ENCODE measurements at regions not wholly inside any gene's neighbourhood (a gene's known extent, or its start where the extent isn't known, plus 50 kb on each side); places are given as distances from the start of the nearest gene placed in this dataset.

DNA sequence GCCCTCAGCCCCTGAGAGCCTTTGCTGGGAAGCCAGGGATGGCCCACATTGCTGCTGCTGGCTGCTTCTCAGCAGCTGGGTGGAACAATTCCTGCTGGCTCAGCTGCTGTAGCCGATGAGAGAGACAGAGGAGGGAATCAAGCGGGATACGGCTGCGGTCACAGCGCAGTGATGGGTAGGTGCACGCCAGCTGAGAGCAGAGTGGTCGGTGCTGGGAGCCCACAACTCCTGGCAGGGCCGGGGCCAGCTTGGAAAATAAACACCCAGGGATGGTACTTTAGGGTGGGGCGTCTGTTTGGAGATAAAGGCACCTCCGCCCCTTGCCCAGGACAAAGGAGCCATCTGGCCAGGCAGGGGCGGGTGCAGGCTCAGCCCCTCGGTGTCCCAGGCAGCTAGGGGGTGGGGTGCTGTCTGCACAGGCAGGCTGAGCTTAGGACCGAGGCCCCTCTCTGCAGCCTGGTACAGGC lies 480.5 kb downstream of the MIAT start:
- Histone ChIP-seq H3K4me1 (ENCODE audit: insufficient read depth, low read length, severe bottlenecking) (no peaks in the 10 kb centered on the region), H3K27ac (ENCODE audit: low read depth, low read length, poor library complexity, severe bottlenecking) (no peak overlapping the region), H3K27me3 (ENCODE audit: insufficient read depth, low read length) (no peaks in the 10 kb centered on the region), H3K9ac (ENCODE audit: low read length) (no peak overlapping the region), H4K20me1 (ENCODE audit: insufficient read depth, low read length) (no peaks in the 10 kb centered on the region), H3K9me3 (ENCODE audit: low read length) (no peaks in the 10 kb centered on the region), H3K36me3 (ENCODE audit: insufficient read depth, low read length) (no peaks in the 10 kb centered on the region), H3F3A (ENCODE audit: insufficient read depth, low read length) (no peaks in the 10 kb centered on the region), H2AFZ (ENCODE audit: low read length) (no peak overlapping the region), H3K4me3 (ENCODE audit: low read depth, low read length, poor library complexity, severe bottlenecking) (no peak overlapping the region), H3K4me2 (ENCODE audit: low read length) (no peak overlapping the region), H3K79me2 (ENCODE audit: insufficient read depth, low read length) (no peaks in the 10 kb centered on the region), H3K9me2 (ENCODE audit: low read depth, low read length) (no peaks in the 10 kb centered on the region)
- TF ChIP-seq EZH2 (IDR thresholded peaks at IDR 0.05; ENCODE audit: borderline replicate concordance, low read length) = no peak
- TF ChIP-seq, protein P1, sequence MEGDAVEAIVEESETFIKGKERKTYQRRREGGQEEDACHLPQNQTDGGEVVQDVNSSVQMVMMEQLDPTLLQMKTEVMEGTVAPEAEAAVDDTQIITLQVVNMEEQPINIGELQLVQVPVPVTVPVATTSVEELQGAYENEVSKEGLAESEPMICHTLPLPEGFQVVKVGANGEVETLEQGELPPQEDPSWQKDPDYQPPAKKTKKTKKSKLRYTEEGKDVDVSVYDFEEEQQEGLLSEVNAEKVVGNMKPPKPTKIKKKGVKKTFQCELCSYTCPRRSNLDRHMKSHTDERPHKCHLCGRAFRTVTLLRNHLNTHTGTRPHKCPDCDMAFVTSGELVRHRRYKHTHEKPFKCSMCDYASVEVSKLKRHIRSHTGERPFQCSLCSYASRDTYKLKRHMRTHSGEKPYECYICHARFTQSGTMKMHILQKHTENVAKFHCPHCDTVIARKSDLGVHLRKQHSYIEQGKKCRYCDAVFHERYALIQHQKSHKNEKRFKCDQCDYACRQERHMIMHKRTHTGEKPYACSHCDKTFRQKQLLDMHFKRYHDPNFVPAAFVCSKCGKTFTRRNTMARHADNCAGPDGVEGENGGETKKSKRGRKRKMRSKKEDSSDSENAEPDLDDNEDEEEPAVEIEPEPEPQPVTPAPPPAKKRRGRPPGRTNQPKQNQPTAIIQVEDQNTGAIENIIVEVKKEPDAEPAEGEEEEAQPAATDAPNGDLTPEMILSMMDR (IDR thresholded peaks at IDR 0.05; ENCODE audit: low read length) = no peak

DNA sequence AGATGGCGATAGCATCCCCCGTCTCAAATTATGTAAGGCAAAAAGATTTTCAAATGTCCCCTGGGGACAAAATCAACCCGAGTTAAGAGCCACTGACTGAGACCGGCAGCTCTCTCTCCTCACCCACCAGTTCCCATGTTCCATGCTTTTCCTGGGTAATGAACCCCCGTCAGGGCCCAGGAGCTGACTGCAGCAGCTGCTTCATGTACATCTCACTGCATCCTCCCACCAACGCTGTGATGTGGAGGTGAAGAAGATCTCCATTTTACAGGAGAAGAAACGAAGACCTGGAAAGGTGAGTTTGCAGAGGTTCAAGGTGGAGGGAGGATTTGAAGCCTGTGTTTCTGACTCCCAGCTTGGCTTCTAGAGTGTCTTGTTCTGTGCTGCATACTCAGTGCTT lies 481.1 kb downstream of the MIAT start:
- H3K79me2 ChIP-seq (ENCODE audit: insufficient read depth, low read length) = no peaks in the 10 kb centered on the region
- no peaks in the 10 kb centered on the region for H3K9me2 ChIP-seq (ENCODE audit: low read depth, low read length)
- H2AFZ ChIP-seq (ENCODE audit: low read length) = no peak overlapping the region
- H3K27me3 ChIP-seq (ENCODE audit: insufficient read depth, low read length) = no peaks in the 10 kb centered on the region
- H3F3A ChIP-seq (ENCODE audit: insufficient read depth, low read length) = no peaks in the 10 kb centered on the region
- no peak overlapping the region for H3K4me2 ChIP-seq (ENCODE audit: low read length)
- H3K27ac ChIP-seq (ENCODE audit: low read depth, low read length, poor library complexity, severe bottlenecking) = no peak overlapping the region
- no peak overlapping the region for H3K9ac ChIP-seq (ENCODE audit: low read length)
- no peaks in the 10 kb centered on the region for H4K20me1 ChIP-seq (ENCODE audit: insufficient read depth, low read length)
- no peak for TF ChIP-seq EZH2 (IDR thresholded peaks at IDR 0.05; ENCODE audit: borderline replicate concordance, low read length)
- TF ChIP-seq, protein P1 (IDR thresholded peaks at IDR 0.05; ENCODE audit: low read length) = no peak
- no peak overlapping the region for H3K4me3 ChIP-seq (ENCODE audit: low read depth, low read length, poor library complexity, severe bottlenecking)
- no peaks in the 10 kb centered on the region for H3K9me3 ChIP-seq (ENCODE audit: low read length)
- H3K4me1 ChIP-seq (ENCODE audit: insufficient read depth, low read length, severe bottlenecking) = no peaks in the 10 kb centered on the region
- H3K36me3 ChIP-seq (ENCODE audit: insufficient read depth, low read length) = no peaks in the 10 kb centered on the region

DNA sequence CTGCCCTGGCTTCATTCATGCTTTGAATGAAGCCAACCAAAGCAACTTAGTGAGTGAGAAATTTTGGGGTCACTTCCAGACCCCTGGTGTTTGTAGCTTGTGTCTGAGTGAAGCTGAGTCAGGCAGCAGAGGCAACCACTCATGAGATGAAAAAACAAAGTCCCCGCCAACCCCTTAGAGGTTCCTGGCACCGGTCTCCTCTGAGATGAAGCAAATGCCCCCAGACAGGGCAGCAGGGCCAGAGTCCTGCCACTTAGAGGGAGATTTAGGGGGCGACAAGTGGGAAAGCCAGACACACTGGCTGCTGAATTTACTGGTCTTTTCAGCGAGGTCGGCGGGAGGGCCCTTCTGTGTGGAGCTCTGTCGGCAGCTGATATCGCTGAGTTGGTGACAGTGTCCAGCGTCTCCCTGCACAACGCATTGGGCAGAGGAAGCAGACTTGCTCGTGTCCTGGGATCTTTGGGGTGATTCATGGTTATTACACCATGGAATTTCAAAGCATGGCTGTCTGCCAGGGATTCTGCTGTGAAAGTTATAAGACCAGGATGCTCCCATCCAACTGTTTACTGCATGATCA lies 482.6 kb downstream of the MIAT start:
- Histone ChIP-seq H4K20me1 (ENCODE audit: insufficient read depth, low read length) (no peaks in the 10 kb centered on the region), H3K4me3 (ENCODE audit: low read depth, low read length, poor library complexity, severe bottlenecking) (no peak overlapping the region), H3K9ac (ENCODE audit: low read length) (no peak overlapping the region), H3F3A (ENCODE audit: insufficient read depth, low read length) (no peaks in the 10 kb centered on the region), H3K79me2 (ENCODE audit: insufficient read depth, low read length) (no peaks in the 10 kb centered on the region), H3K4me1 (ENCODE audit: insufficient read depth, low read length, severe bottlenecking) (no peaks in the 10 kb centered on the region), H3K27me3 (ENCODE audit: insufficient read depth, low read length) (no peaks in the 10 kb centered on the region), H3K9me2 (ENCODE audit: low read depth, low read length) (no peaks in the 10 kb centered on the region), H3K36me3 (ENCODE audit: insufficient read depth, low read length) (no peaks in the 10 kb centered on the region), H3K27ac (ENCODE audit: low read depth, low read length, poor library complexity, severe bottlenecking) (no peak overlapping the region), H3K9me3 (ENCODE audit: low read length) (no peaks in the 10 kb centered on the region), H3K4me2 (ENCODE audit: low read length) (no peak overlapping the region), H2AFZ (ENCODE audit: low read length) (no peak overlapping the region)
- TF ChIP-seq, protein P1 (IDR thresholded peaks at IDR 0.05; ENCODE audit: low read length) = no peak
- no peak for TF ChIP-seq EZH2 (IDR thresholded peaks at IDR 0.05; ENCODE audit: borderline replicate concordance, low read length)

Data from OCI-LY1 (cell line).